Right ventricle myocardium superior (tissue), 1 donor: ENCODE measurements at regions not wholly inside any gene's neighbourhood (a gene's known extent, or its start where the extent isn't known, plus 50 kb on each side); places are given as distances from the start of the nearest gene placed in this dataset.

Experiments
- ATAC-seq: fragments of 200-7000 bp; cut with Tn5 transposase; one replicate; pipeline ENCODE4 v1.9.1; 2020; ENCODE audit warnings: mild to moderate bottlenecking; ENCODE audit not compliant: poor library complexity
- DNase-seq: peaks from one replicate; pipeline ENCODE4 v3.0.0-alpha.2; 2020
- intact Hi-C: fragments of 100-400 bp; cut with DNase I; formaldehyde crosslinking; loops from one replicate; pipeline ENCODE4 v1.11.2; 2022
- donor health status: DM: no; HTN: yes; CAD: no; lungs with severe emphysema.

- no peak for DNase-seq
- intact Hi-C loops: no loop called here
- no peak for ATAC-seq
Observed at GRCh38 chr12:82176761-82177490, 181.3 kb downstream of the CCDC59 start.

GRCh38 chr12:82176026-82176425, 182.2 kb downstream of the CCDC59 start:
- intact Hi-C loops: no loop called here
- ATAC-seq (no peak), DNase-seq (no peak)

GRCh38 chr12:82174936-82175335, 183.3 kb downstream of the CCDC59 start:
- intact Hi-C loops: no loop called here
- ATAC-seq (no peak), DNase-seq (no peak)

- intact Hi-C loops: no loop called here
- ATAC-seq (no peak), DNase-seq (no peak)
Observed at GRCh38 chr12:82174383-82174782, 183.8 kb downstream of the CCDC59 start.

- ATAC-seq (no peak), DNase-seq (no peak)
- intact Hi-C loops: no loop called here
Observed at GRCh38 chr12:82149045-82149444, 209.1 kb downstream of the CCDC59 start.

- intact Hi-C loops: no loop called here
- no peak for ATAC-seq
- no peak for DNase-seq
Observed at GRCh38 chr12:82146740-82147139, 211.4 kb downstream of the CCDC59 start.

GRCh38 chr12:82144505-82144904, 213.7 kb downstream of the CCDC59 start:
- DNase-seq (no peak), ATAC-seq (no peak)
- intact Hi-C loops: no loop called here

- DNase-seq (no peak), ATAC-seq (no peak)
- intact Hi-C loops: no loop called here
Observed at GRCh38 chr12:82132390-82132789, 225.8 kb downstream of the CCDC59 start.

- ATAC-seq (no peak), DNase-seq (no peak)
- intact Hi-C loops: no loop called here
Observed at GRCh38 chr12:82130762-82131161, 227.4 kb downstream of the CCDC59 start.

GRCh38 chr12:82124711-82125380, 233.3 kb downstream of the CCDC59 start:
- ATAC-seq (no peak), DNase-seq (no peak)
- intact Hi-C loops: no loop called here

GRCh38 chr12:82121545-82121944, 236.6 kb downstream of the CCDC59 start:
- DNase-seq: no peak
- intact Hi-C loops: no loop called here
- no peak for ATAC-seq

GRCh38 chr12:82120901-82121300, 237.3 kb downstream of the CCDC59 start:
- DNase-seq (no peak), ATAC-seq (no peak)
- intact Hi-C loops: no loop called here

GRCh38 chr12:82109243-82109642, 248.9 kb downstream of the CCDC59 start:
- DNase-seq (no peak), ATAC-seq (no peak)
- intact Hi-C loops: no loop called here

- intact Hi-C loops: no loop called here
- DNase-seq (no peak), ATAC-seq (no peak)
Observed at GRCh38 chr12:82108615-82109014, 249.6 kb downstream of the CCDC59 start.

GRCh38 chr12:82099216-82099615, 259.0 kb downstream of the CCDC59 start:
- intact Hi-C loops: no loop called here
- no peak for ATAC-seq
- DNase-seq: no peak

GRCh38 chr12:82097877-82098276, 260.3 kb downstream of the CCDC59 start:
- intact Hi-C loops: no loop called here
- DNase-seq (no peak), ATAC-seq (no peak)

GRCh38 chr12:82097438-82097837, 260.7 kb downstream of the CCDC59 start:
- ATAC-seq: no peak
- no peak for DNase-seq
- intact Hi-C loops: no loop called here

GRCh38 chr12:82090165-82090564, 268.0 kb downstream of the CCDC59 start:
- intact Hi-C loops: no loop called here
- no peak for DNase-seq
- no peak for ATAC-seq

GRCh38 chr12:82089369-82090121, 268.6 kb downstream of the CCDC59 start:
- no peak for ATAC-seq
- intact Hi-C loops: no loop called here
- DNase-seq: no peak

GRCh38 chr12:82082501-82082900, 275.7 kb downstream of the CCDC59 start:
- intact Hi-C loops: no loop called here
- ATAC-seq (no peak), DNase-seq (no peak)
